H1 (cell line): ENCODE measurements at regions not wholly inside any gene's neighbourhood (a gene's known extent, or its start where the extent isn't known, plus 50 kb on each side); places are given as distances from the start of the nearest gene placed in this dataset.

ENCODE experiments used
- CTCF ChIA-PET: fragments of 300-600 bp; sonication (Branson Sonifier 250); formaldehyde crosslinking; loops from one replicate; lab custom pipeline; 2021; ENCODE audit not compliant: partially characterized antibody; lab: Charles Lee
- POLR2A ChIA-PET: fragments of 300-600 bp; sonication (Branson Sonifier 250); formaldehyde crosslinking; loops from one replicate; lab custom pipeline; 2021; ENCODE audit warnings: inconsistent platforms; ENCODE audit not compliant: partially characterized antibody; lab: Charles Lee
- DNase-seq, 2 experiments: peaks; one replicate each; pipeline versions ENCODE4 v3.0.0 to v3.0.0-alpha.2; 2010 to 2022; ENCODE audit warnings: low spot score in 2 of 2, low read depth in 1 of 2, mixed read lengths in 1 of 2
- FAIRE-seq: peaks from 2 replicates; lab custom pipeline; 2011; peaks lifted over from hg19 to GRCh38; lab: Jason Lieb, UNC
- H2AFZ ChIP-seq: 2 replicates; pipeline ENCODE4 v1.8.1; 2012; ENCODE audit warnings: low read length, inconsistent platforms
- H2AK5ac ChIP-seq: 2 replicates; pipeline ENCODE4 v1.6.1; 2013; ENCODE audit warnings: low read depth, low read length
- H2BK120ac ChIP-seq: replicated peaks from 2 replicates; pipeline ENCODE3; 2013; ENCODE audit warnings: low read depth, low read length, inconsistent platforms
- H2BK12ac ChIP-seq: 2 replicates; pipeline ENCODE4 v1.6.1; 2013; ENCODE audit warnings: low read depth, low read length
- H2BK15ac ChIP-seq: 2 replicates; pipeline ENCODE4 v1.6.1; 2013; ENCODE audit warnings: low read length
- H2BK20ac ChIP-seq: 2 replicates; pipeline ENCODE4 v1.6.1; 2013; ENCODE audit warnings: low read length
- H2BK5ac ChIP-seq: 2 replicates; pipeline ENCODE4 v1.6.1; 2013; ENCODE audit warnings: low read depth, low read length
- H3K14ac ChIP-seq: 2 replicates; pipeline ENCODE4 v1.6.1; 2013; ENCODE audit warnings: inconsistent platforms; ENCODE audit not compliant: insufficient read length
- H3K18ac ChIP-seq: 2 replicates; pipeline ENCODE4 v1.6.1; 2013; ENCODE audit warnings: low read length; ENCODE audit errors: extremely low read depth
- H3K23ac ChIP-seq: 2 replicates; pipeline ENCODE4 v1.6.1; 2013; ENCODE audit warnings: inconsistent platforms; ENCODE audit not compliant: insufficient read length
- H3K23me2 ChIP-seq: 2 replicates; pipeline ENCODE4 v1.6.1; 2013; ENCODE audit warnings: low read depth, low read length
- H3K27ac ChIP-seq: 2 replicates; pipeline ENCODE4 v1.6.1; 2011; ENCODE audit warnings: low read depth, low read length, inconsistent platforms
- H3K27me3 ChIP-seq, 4 experiments: replicated peaks in 1 of 4; 1 replicate in 1 of 4; 2 replicates in 3 of 4; pipeline versions ENCODE4 v1.6.1 to v1.8.1; 2011 to 2013; ENCODE audit warnings: low read length in 3 of 4, mild to moderate bottlenecking in 3 of 4, inconsistent platforms in 2 of 4, mixed read lengths in 2 of 4, moderate library complexity in 1 of 4; ENCODE audit not compliant: control insufficient read depth in 3 of 4, insufficient read depth in 3 of 4; ENCODE audit errors: extremely low read depth in 1 of 4
- H3K36me3 ChIP-seq, 4 experiments: 2 replicates each; pipeline versions ENCODE4 v1.6.1 to v1.8.1; 2011 to 2013; ENCODE audit warnings: mild to moderate bottlenecking in 4 of 4, low read length in 3 of 4, moderate library complexity in 2 of 4, control low read depth in 1 of 4, inconsistent platforms in 1 of 4; ENCODE audit not compliant: insufficient read depth in 4 of 4, control insufficient read depth in 2 of 4
- H3K4ac ChIP-seq: replicated peaks from 2 replicates; pipeline ENCODE3; 2013; ENCODE audit warnings: low read length, low read depth, mixed read lengths, inconsistent platforms; ENCODE audit not compliant: insufficient read length
- H3K4me1 ChIP-seq, 4 experiments: replicated peaks in 1 of 4; 1 replicate in 1 of 4; 2 replicates in 3 of 4; pipeline versions ENCODE4 v1.6.1 to v1.8.1; 2011 to 2013; ENCODE audit warnings: low read length in 3 of 4, inconsistent platforms in 2 of 4, mixed read lengths in 1 of 4; ENCODE audit not compliant: insufficient read depth in 4 of 4, control insufficient read depth in 3 of 4
- H3K4me2 ChIP-seq, 2 experiments: 2 replicates each; pipeline versions ENCODE4 v1.6.1 to v1.8.1; 2011 to 2013; ENCODE audit warnings: low read depth in 2 of 2, low read length in 2 of 2, control low read depth in 1 of 2, inconsistent platforms in 1 of 2, mild to moderate bottlenecking in 1 of 2; ENCODE audit not compliant: insufficient read depth in 1 of 2
- H3K4me3 ChIP-seq, 4 experiments: fragments of 200-600, 300-600 bp in 1 of 4; sonication (generic), shearing (Covaris generic), sonication (Bioruptor Twin) in 1 of 4; 2 replicates each; pipeline versions ENCODE4 v1.5.1 to v1.8.1; 2011 to 2016; ENCODE audit warnings: low read length in 4 of 4, low read depth in 3 of 4, control low read depth in 2 of 4, inconsistent platforms in 2 of 4, mild to moderate bottlenecking in 2 of 4, mixed read lengths in 1 of 4, moderate library complexity in 1 of 4; ENCODE audit not compliant: insufficient read depth in 2 of 4; ENCODE audit errors: extremely low read depth in 1 of 4
- H3K56ac ChIP-seq: replicated peaks from 2 replicates; pipeline ENCODE3; 2013; ENCODE audit warnings: low read depth, mild to moderate bottlenecking, mixed read lengths, low read length, inconsistent platforms; ENCODE audit not compliant: insufficient read length
- H3K79me1 ChIP-seq: 2 replicates; pipeline ENCODE4 v1.6.1; 2013; ENCODE audit warnings: low read depth, low read length, control low read depth
- H3K79me2 ChIP-seq, 2 experiments: 2 replicates each; pipeline versions ENCODE4 v1.6.1 to v1.8.1; 2012 to 2013; ENCODE audit warnings: low read length in 2 of 2, mild to moderate bottlenecking in 2 of 2, inconsistent platforms in 1 of 2; ENCODE audit not compliant: insufficient read depth in 2 of 2, control insufficient read depth in 1 of 2
- H3K9ac ChIP-seq, 4 experiments: replicated peaks in 1 of 4; 1 replicate in 1 of 4; 2 replicates in 3 of 4; pipeline versions ENCODE4 v1.6.1 to v1.8.1; 2011 to 2013; ENCODE audit warnings: low read depth in 3 of 4, low read length in 3 of 4, control low read depth in 2 of 4, mild to moderate bottlenecking in 2 of 4, moderate library complexity in 2 of 4, inconsistent platforms in 1 of 4; ENCODE audit errors: extremely low read depth in 1 of 4
- H3K9me3 ChIP-seq, 2 experiments: 2 replicates each; pipeline versions ENCODE4 v1.6.1 to v1.8.1; 2012 to 2013; ENCODE audit warnings: mild to moderate bottlenecking in 2 of 2, moderate library complexity in 2 of 2, control low read depth in 1 of 2, inconsistent platforms in 1 of 2, low read depth in 1 of 2, low read length in 1 of 2, mixed read lengths in 1 of 2; ENCODE audit not compliant: insufficient read depth in 2 of 2
- H4K20me1 ChIP-seq, 2 experiments: replicated peaks in 1 of 2; 2 replicates each; pipeline versions ENCODE3 to v1.8.1; 2011 to 2013; ENCODE audit warnings: inconsistent platforms in 2 of 2, low read length in 2 of 2, mild to moderate bottlenecking in 1 of 2; ENCODE audit not compliant: insufficient read depth in 2 of 2, control insufficient read depth in 1 of 2
- H4K5ac ChIP-seq: 2 replicates; pipeline ENCODE4 v1.6.1; 2013; ENCODE audit warnings: low read length, low read depth, mixed read lengths, inconsistent platforms; ENCODE audit not compliant: insufficient read length
- H4K8ac ChIP-seq: 2 replicates; pipeline ENCODE4 v1.8.0; 2013; ENCODE audit warnings: mild to moderate bottlenecking, moderate library complexity, low read length, inconsistent platforms; ENCODE audit not compliant: insufficient read depth; ENCODE audit errors: extremely low read depth
- H4K91ac ChIP-seq: replicated peaks from 2 replicates; pipeline ENCODE3; 2013; ENCODE audit warnings: low read length, mixed read lengths, inconsistent platforms; ENCODE audit not compliant: insufficient read length
- ATF3 ChIP-seq: IDR thresholded peaks from 2 replicates; pipeline ENCODE4 v1.6.1; 2011; ENCODE audit warnings: low read depth, mild to moderate bottlenecking, low read length; ENCODE audit not compliant: insufficient read depth
- CBX5 ChIP-seq: fragments of 300-800, 300-1000 bp; sonication (generic); IDR thresholded peaks from 2 replicates; pipeline ENCODE4 v1.7.1; 2016; ENCODE audit warnings: antibody characterized with exemption, low read length, low read depth
- CTBP2 ChIP-seq: IDR thresholded peaks from 2 replicates; pipeline ENCODE4 v1.7.0; 2011; ENCODE audit warnings: borderline replicate concordance, mild to moderate bottlenecking, moderate library complexity, mixed read lengths, low read length; ENCODE audit not compliant: insufficient read depth, insufficient read length
- JUN ChIP-seq: IDR thresholded peaks from 2 replicates; pipeline ENCODE4 v1.6.1; 2011; ENCODE audit warnings: low read depth, mild to moderate bottlenecking, improper control_type of control experiment, low read length
- RAD21 ChIP-seq, 2 experiments: IDR thresholded peaks in 1 of 2; conservative IDR thresholded peaks in 1 of 2; 2 replicates each; pipeline ENCODE4 v1.6.1; 2011; ENCODE audit warnings: low read depth in 2 of 2, low read length in 2 of 2, improper control_type of control experiment in 1 of 2, inconsistent platforms in 1 of 2, mild to moderate bottlenecking in 1 of 2, moderate library complexity in 1 of 2
- SIN3A ChIP-seq, 2 experiments: IDR thresholded peaks in 1 of 2; conservative IDR thresholded peaks in 1 of 2; 2 replicates each; pipeline ENCODE4 v1.6.1; 2011 to 2012; ENCODE audit warnings: low read length in 2 of 2, improper control_type of control experiment in 1 of 2, low read depth in 1 of 2, mild to moderate bottlenecking in 1 of 2
- SIRT6 ChIP-seq: IDR thresholded peaks from one replicate; pipeline ENCODE4 v1.7.1; 2012; ENCODE audit warnings: low read length, inconsistent platforms
- SP1 ChIP-seq: IDR thresholded peaks from 2 replicates; pipeline ENCODE4 v1.6.1; 2011; ENCODE audit warnings: low read depth, low read length
- SRF ChIP-seq: IDR thresholded peaks from 2 replicates; pipeline ENCODE4 v1.6.1; 2011; ENCODE audit warnings: mild to moderate bottlenecking, low read depth, low read length, moderate library complexity
- WGBS, 2 experiments: shearing (Covaris generic) in 1 of 2; methylation state at CpG; one replicate each; pipeline versions ENCODE4 v1.1.6 to v1.1.7; 2013 to 2015; ENCODE audit warnings: low lambda C conversion rate in 2 of 2, mixed read lengths in 2 of 2, inconsistent platforms in 1 of 2, low coverage in 1 of 2, missing lambda C conversion rate in 1 of 2; ENCODE audit not compliant: insufficient replicate concordance in 2 of 2, insufficient coverage in 1 of 2, insufficient read length in 1 of 2; ENCODE audit errors: extremely low coverage in 1 of 2, missing lambda C conversion rate in 1 of 2; 5-methylcytosine and 5-hydroxymethylcytosine counted together

- H2AFZ ChIP-seq: no peak overlapping the region
- CTCF ChIA-PET: interaction anchor here (0.6 to 1.3 kb wide), 3 partner anchors 55 to 451 kb away, joined by 3 to 4 read pairs (median 3); partner anchors contain the start of gene ARL4A
- no peak overlapping the region for H3K23ac ChIP-seq
- no peak for DNase-seq
- H3K27me3 ChIP-seq: no peaks in the 10 kb centered on the region
- no peak overlapping the region for H2AK5ac ChIP-seq
- H3K9me3 ChIP-seq: no peaks in the 10 kb centered on the region
- H3K36me3 ChIP-seq: no peaks in the 10 kb centered on the region
- no peak overlapping the region for H2BK20ac ChIP-seq
- no peak overlapping the region for H4K8ac ChIP-seq
- peaks cover 0 to 3% (median 0%) of the 10 kb centered on the region in 4 experiments; a peak in 1 of 7 replicates for H3K4me1 ChIP-seq
- H2BK15ac ChIP-seq: no peak overlapping the region
- no peaks in the 10 kb centered on the region for H3K79me2 ChIP-seq
- H2BK5ac ChIP-seq: no peak overlapping the region
- H3K4ac ChIP-seq: no peak overlapping the region
- no peak overlapping the region for H2BK12ac ChIP-seq
- H3K23me2 ChIP-seq: no peaks in the 10 kb centered on the region
- H3K56ac ChIP-seq: no peak overlapping the region
- H3K4me2 ChIP-seq: no peak overlapping the region
- no peak overlapping the region for H4K91ac ChIP-seq
- H3K4me3 ChIP-seq: no peak overlapping the region
- H4K20me1 ChIP-seq: no peaks in the 10 kb centered on the region
- no peak overlapping the region for H3K14ac ChIP-seq
- no peak overlapping the region for H2BK120ac ChIP-seq
- H3K27ac ChIP-seq: no peak overlapping the region
- TF ChIP-seq RAD21 (IDR thresholded peaks at IDR 0.05 in 1 of 2, conservative IDR thresholded peaks at IDR 0.05 in 1 of 2; ENCODE audit: low read depth in 2 of 2, low read length in 2 of 2) (no peak), SIRT6 (no peak), ATF3 (no peak), SP1 (no peak), CTBP2 (no peak), CBX5 (no peak), JUN (no peak), SRF (no peak), SIN3A (conservative IDR thresholded peaks at IDR 0.05 in 1 of 2, IDR thresholded peaks at IDR 0.05 in 1 of 2; ENCODE audit: low read depth in 1 of 2, low read length in 2 of 2) (no peak)
- TF ChIP-seq, all 59 proteins: peak for 0
- no peak for FAIRE-seq
- WGBS, 2 experiments: 42% methylated on average over 1 of the region's 1 CpG; no CpG with 5 or more reads in 1 of the 2 experiments
- H3K79me1 ChIP-seq: no peaks in the 10 kb centered on the region
- no peak overlapping the region for H3K18ac ChIP-seq
- H3K9ac ChIP-seq: no peak overlapping the region
- POLR2A ChIA-PET: interaction anchor here (0.8 kb wide), 1 partner anchor 14 kb away, joined by 3 read pairs; no protein-coding TSS in a partner anchor
- H4K5ac ChIP-seq: no peak overlapping the region
Measured at GRCh38 chr7:12741951-12742575, 54.6 kb downstream of the ARL4A start.
